ENCODE measurements at regions not wholly inside any gene's neighbourhood (a gene's known extent, or its start where the extent isn't known, plus 50 kb on each side); places are given as distances from the start of the nearest gene placed in this dataset.

- TF ChIP-seq CTCF (IDR thresholded peaks at IDR 0.05; ENCODE audit: low read length) = no peak
- no peak for TF ChIP-seq EZH2 (IDR thresholded peaks at IDR 0.05; ENCODE audit: borderline replicate concordance, low read length)
Observed at GRCh38 chr7:125484755-125485154, 555.1 kb upstream of the POT1 start.

All from OCI-LY1 (cell line).